Caco-2 (cell line): ENCODE measurements at regions not wholly inside any gene's neighbourhood (a gene's known extent, or its start where the extent isn't known, plus 50 kb on each side); places are given as distances from the start of the nearest gene placed in this dataset.

Experiments used
- BruUV-seq: library from RNA; stranded (reverse); fragments of 400-500 nt; replicated peaks from 2 replicates; lab custom pipeline; 2021; lab: Mats Ljungman, UMichigan
- CTCF ChIA-PET: fragments of 300-600 bp; sonication (Branson Sonifier 250); formaldehyde crosslinking; loops from one replicate; lab custom pipeline; 2022; ENCODE audit warnings: antibody characterized with exemption; lab: Charles Lee
- POLR2A ChIA-PET: fragments of 300-600 bp; sonication (Branson Sonifier 250); formaldehyde crosslinking; loops from one replicate; lab custom pipeline; 2022; ENCODE audit warnings: antibody characterized with exemption; lab: Charles Lee
- DNase-seq, 2 experiments: peaks; one replicate each; pipeline versions ENCODE4 v3.0.0 to v3.0.0-alpha.2; 2020 to 2022
- H3K27me3 ChIP-seq: replicated peaks from 2 replicates; pipeline ENCODE4 v1.6.0; 2011; ENCODE audit warnings: low read length; ENCODE audit not compliant: control insufficient read depth, insufficient read depth
- H3K36me3 ChIP-seq: 2 replicates; pipeline ENCODE4 v1.5.1; 2011; ENCODE audit warnings: low read length; ENCODE audit not compliant: control insufficient read depth, insufficient read depth
- H3K4me1 ChIP-seq: fragments of 250-450 bp; sonication (Bioruptor Pico); 2 replicates; pipeline ENCODE4 v1.5.1; 2020; ENCODE audit warnings: mild to moderate bottlenecking
- H3K4me3 ChIP-seq: 2 replicates; pipeline ENCODE4 v1.5.1; 2011; ENCODE audit warnings: low read depth, mild to moderate bottlenecking, control low read depth, low read length
- H3K9me3 ChIP-seq: fragments of 250-450 bp; sonication (Bioruptor Pico); 2 replicates; pipeline ENCODE4 v1.5.1; 2020; ENCODE audit warnings: mild to moderate bottlenecking, moderate library complexity
- H3K27ac Mint-ChIP-seq: one replicate; pipeline ENCODE4 v1.8.0; 2022; ENCODE audit warnings: mixed read lengths; ENCODE audit not compliant: unreplicated experiment
- H3K27me3 Mint-ChIP-seq: one replicate; pipeline ENCODE4 v1.8.0; 2022; ENCODE audit warnings: mixed read lengths; ENCODE audit not compliant: insufficient read depth, unreplicated experiment
- H3K36me3 Mint-ChIP-seq: one replicate; pipeline ENCODE4 v1.8.0; 2022; ENCODE audit warnings: mild to moderate bottlenecking, mixed read lengths; ENCODE audit not compliant: insufficient read depth, unreplicated experiment
- H3K4me1 Mint-ChIP-seq: one replicate; pipeline ENCODE4 v1.8.0; 2022; ENCODE audit warnings: low read depth, mixed read lengths; ENCODE audit not compliant: unreplicated experiment
- H3K4me3 Mint-ChIP-seq: one replicate; pipeline ENCODE4 v1.8.0; 2022; ENCODE audit warnings: mild to moderate bottlenecking, moderate library complexity, mixed read lengths; ENCODE audit not compliant: unreplicated experiment
- H3K9me3 Mint-ChIP-seq: one replicate; pipeline ENCODE4 v1.8.0; 2022; ENCODE audit warnings: mixed read lengths; ENCODE audit not compliant: unreplicated experiment
- CTCF ChIP-seq, 2 experiments: fragments of 200-600 bp in 1 of 2; IDR thresholded peaks; 1 replicate in 1 of 2; 2 replicates in 1 of 2; pipeline versions ENCODE4 v1.5.1 to v1.8.0; 2011 to 2022; ENCODE audit warnings: antibody characterized with exemption in 1 of 2, control low read depth in 1 of 2, inconsistent platforms in 1 of 2, low read depth in 1 of 2, low read length in 1 of 2, mild to moderate bottlenecking in 1 of 2, moderate library complexity in 1 of 2; ENCODE audit not compliant: insufficient read depth in 1 of 2, severe bottlenecking in 1 of 2, unreplicated experiment in 1 of 2
- intact Hi-C: fragments of 100-400 bp; cut with micrococcal nuclease; formaldehyde crosslinking; loops from one replicate; pipeline ENCODE4 v1.10.0; 2022; ENCODE audit not compliant: unreplicated experiment

- Histone ChIP-seq H3K36me3 (no peaks in the 10 kb centered on the region), H3K4me1 (no peaks in the 10 kb centered on the region), H3K4me3 (no peak overlapping the region), H3K9me3 (no peaks in the 10 kb centered on the region), H3K27me3 (no peaks in the 10 kb centered on the region)
- no peaks in the 10 kb centered on the region for H3K27me3 Mint-ChIP-seq
- POLR2A ChIA-PET, result no interaction called here
- H3K9me3 Mint-ChIP-seq, result no peaks in the 10 kb centered on the region
- no peak for TF ChIP-seq CTCF (IDR thresholded peaks at IDR 0.05; ENCODE audit: insufficient read depth in 1 of 2, low read depth in 1 of 2, low read length in 1 of 2, severe bottlenecking in 1 of 2, unreplicated experiment in 1 of 2)
- BruUV-seq, result no TSS peak
- H3K36me3 Mint-ChIP-seq, result no peaks in the 10 kb centered on the region
- no peak overlapping the region for H3K4me3 Mint-ChIP-seq
- intact Hi-C loops, result no loop called here
- CTCF ChIA-PET, result no interaction called here
- H3K27ac Mint-ChIP-seq, result no peak overlapping the region
- H3K4me1 Mint-ChIP-seq, result no peaks in the 10 kb centered on the region
- no peak for DNase-seq
Measured at GRCh38 chr4:136818811-136819330, 713.4 kb downstream of the PCDH18 start.

- Histone ChIP-seq H3K4me1 (no peaks in the 10 kb centered on the region), H3K9me3 (no peaks in the 10 kb centered on the region), H3K36me3 (no peaks in the 10 kb centered on the region), H3K4me3 (no peak overlapping the region), H3K27me3 (no peaks in the 10 kb centered on the region)
- no peaks in the 10 kb centered on the region for H3K9me3 Mint-ChIP-seq
- H3K4me1 Mint-ChIP-seq, result no peaks in the 10 kb centered on the region
- no peak for TF ChIP-seq CTCF (IDR thresholded peaks at IDR 0.05; ENCODE audit: insufficient read depth in 1 of 2, low read depth in 1 of 2, low read length in 1 of 2, severe bottlenecking in 1 of 2, unreplicated experiment in 1 of 2)
- no TSS peak for BruUV-seq
- no peak for DNase-seq
- no peak overlapping the region for H3K4me3 Mint-ChIP-seq
- POLR2A ChIA-PET, result no interaction called here
- no peak overlapping the region for H3K27ac Mint-ChIP-seq
- no peaks in the 10 kb centered on the region for H3K36me3 Mint-ChIP-seq
- intact Hi-C loops, result no loop called here
- CTCF ChIA-PET, result no interaction called here
- no peaks in the 10 kb centered on the region for H3K27me3 Mint-ChIP-seq
Measured at GRCh38 chr4:136812100-136812880, 720.0 kb downstream of the PCDH18 start.

- Histone ChIP-seq H3K9me3 (no peaks in the 10 kb centered on the region), H3K36me3 (no peaks in the 10 kb centered on the region), H3K27me3 (no peaks in the 10 kb centered on the region), H3K4me3 (no peak overlapping the region), H3K4me1 (no peaks in the 10 kb centered on the region)
- ChIA-PET POLR2A (no interaction called here), CTCF (no interaction called here)
- no peak for TF ChIP-seq CTCF (IDR thresholded peaks at IDR 0.05; ENCODE audit: insufficient read depth in 1 of 2, low read depth in 1 of 2, low read length in 1 of 2, severe bottlenecking in 1 of 2, unreplicated experiment in 1 of 2)
- intact Hi-C loops, result no loop called here
- H3K27ac Mint-ChIP-seq, result no peak overlapping the region
- no peaks in the 10 kb centered on the region for H3K27me3 Mint-ChIP-seq
- no peak overlapping the region for H3K4me3 Mint-ChIP-seq
- no peaks in the 10 kb centered on the region for H3K9me3 Mint-ChIP-seq
- H3K36me3 Mint-ChIP-seq, result no peaks in the 10 kb centered on the region
- no TSS peak for BruUV-seq
- DNase-seq, result no peak
- no peaks in the 10 kb centered on the region for H3K4me1 Mint-ChIP-seq
Measured at GRCh38 chr4:136811496-136812077, 720.7 kb downstream of the PCDH18 start.
